Lower lobe of right lung (tissue), 2 donors: ENCODE measurements at regions not wholly inside any gene's neighbourhood (a gene's known extent, or its start where the extent isn't known, plus 50 kb on each side); places are given as distances from the start of the nearest gene placed in this dataset.
"Not testable (repeated sequence)": the region's sequence is repeated elsewhere in the genome, so short reads cannot be mapped to it uniquely, and the experiment has no call there.

Experiments
- ATAC-seq, 2 donors: fragments of 200-7000 bp; cut with Tn5 transposase; one replicate each; pipeline ENCODE4 v1.9.1; 2020 to 2022; ENCODE audit warnings: mild to moderate bottlenecking in 2 of 2, moderate library complexity in 2 of 2
- DNase-seq: peaks from one replicate; pipeline ENCODE4 v3.0.0-alpha.2; 2020
- H3K27ac ChIP-seq: fragments of 200-600 bp; one replicate; pipeline ENCODE4 v1.8.0; 2022
- H3K27me3 ChIP-seq: fragments of 200-600 bp; one replicate; pipeline ENCODE4 v1.8.0; 2022; ENCODE audit warnings: low read depth
- H3K36me3 ChIP-seq: fragments of 200-600 bp; one replicate; pipeline ENCODE4 v1.8.0; 2022; ENCODE audit warnings: mild to moderate bottlenecking
- H3K4me1 ChIP-seq: fragments of 200-600 bp; one replicate; pipeline ENCODE4 v1.8.0; 2022
- H3K4me3 ChIP-seq: fragments of 200-600 bp; one replicate; pipeline ENCODE4 v1.8.0; 2022; ENCODE audit warnings: mild to moderate bottlenecking
- H3K9me3 ChIP-seq: fragments of 200-600 bp; one replicate; pipeline ENCODE4 v1.8.0; 2022
- intact Hi-C: fragments of 100-400 bp; cut with DNase I; formaldehyde crosslinking; loops from one replicate; pipeline ENCODE4 v1.11.0; 2022
- TF ChIP-seq, protein P1 (sequence below): fragments of 200-600 bp; IDR thresholded peaks from one replicate; pipeline ENCODE4 v1.8.0; 2022; ENCODE audit warnings: antibody characterized with exemption, mild to moderate bottlenecking
- donor health status: DM: no; HTN: yes; CAD: no; lungs with severe emphysema.

DNA sequence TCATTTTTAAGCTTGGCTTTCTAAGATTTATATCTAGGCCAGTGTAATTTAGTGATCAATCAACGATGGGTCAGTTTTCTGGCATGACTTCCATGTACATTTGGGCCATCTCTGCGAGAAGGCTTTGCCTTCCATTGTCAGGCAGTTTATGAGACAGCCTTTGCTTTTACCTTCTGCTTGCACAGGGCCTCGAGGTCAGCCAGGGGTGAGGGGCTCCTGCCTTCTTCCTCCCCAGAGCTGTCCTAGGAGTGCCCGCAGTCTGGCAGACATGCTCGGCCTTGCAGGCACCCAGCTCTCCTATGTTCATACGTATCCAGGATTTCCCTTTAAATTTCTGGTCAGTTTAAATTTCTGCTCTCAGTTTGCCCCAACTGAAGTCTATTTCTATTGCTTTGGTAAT is 367.2 kb downstream of the SMOC2 start:
- intact Hi-C loops = no loop called here
- no peak overlapping the region for H3K4me3 ChIP-seq
- no peaks in the 10 kb centered on the region for H3K4me1 ChIP-seq
- no peaks in the 10 kb centered on the region for H3K27me3 ChIP-seq
- ATAC-seq = no peak
- no peaks in the 10 kb centered on the region for H3K9me3 ChIP-seq
- H3K27ac ChIP-seq = no peak overlapping the region
- no peaks in the 10 kb centered on the region for H3K36me3 ChIP-seq
- DNase-seq = no peak
- TF ChIP-seq, protein P1, sequence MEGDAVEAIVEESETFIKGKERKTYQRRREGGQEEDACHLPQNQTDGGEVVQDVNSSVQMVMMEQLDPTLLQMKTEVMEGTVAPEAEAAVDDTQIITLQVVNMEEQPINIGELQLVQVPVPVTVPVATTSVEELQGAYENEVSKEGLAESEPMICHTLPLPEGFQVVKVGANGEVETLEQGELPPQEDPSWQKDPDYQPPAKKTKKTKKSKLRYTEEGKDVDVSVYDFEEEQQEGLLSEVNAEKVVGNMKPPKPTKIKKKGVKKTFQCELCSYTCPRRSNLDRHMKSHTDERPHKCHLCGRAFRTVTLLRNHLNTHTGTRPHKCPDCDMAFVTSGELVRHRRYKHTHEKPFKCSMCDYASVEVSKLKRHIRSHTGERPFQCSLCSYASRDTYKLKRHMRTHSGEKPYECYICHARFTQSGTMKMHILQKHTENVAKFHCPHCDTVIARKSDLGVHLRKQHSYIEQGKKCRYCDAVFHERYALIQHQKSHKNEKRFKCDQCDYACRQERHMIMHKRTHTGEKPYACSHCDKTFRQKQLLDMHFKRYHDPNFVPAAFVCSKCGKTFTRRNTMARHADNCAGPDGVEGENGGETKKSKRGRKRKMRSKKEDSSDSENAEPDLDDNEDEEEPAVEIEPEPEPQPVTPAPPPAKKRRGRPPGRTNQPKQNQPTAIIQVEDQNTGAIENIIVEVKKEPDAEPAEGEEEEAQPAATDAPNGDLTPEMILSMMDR = no peak

DNA sequence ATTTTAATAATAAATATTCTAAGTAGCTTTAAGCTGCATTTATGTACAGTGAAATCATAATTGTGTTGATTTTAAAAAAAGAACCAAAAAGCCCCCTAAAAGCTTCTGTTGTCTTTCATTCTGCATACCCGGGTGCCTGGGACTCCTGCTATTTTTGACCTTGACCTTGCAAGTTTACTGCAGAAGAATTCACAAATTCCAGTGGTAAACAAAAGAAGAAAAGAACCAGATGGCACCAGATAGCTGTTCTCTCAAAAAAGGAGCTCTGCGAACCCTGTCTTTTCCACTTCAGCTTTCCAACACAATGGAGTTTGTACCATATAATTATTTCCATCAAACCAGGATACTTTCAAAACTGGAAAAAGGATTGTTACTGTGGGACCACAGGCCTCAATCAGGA is 363.3 kb downstream of the SMOC2 start:
- no peak for ATAC-seq
- Histone ChIP-seq H3K27ac (no peak overlapping the region), H3K4me3 (no peak overlapping the region), H3K4me1 (no peaks in the 10 kb centered on the region), H3K27me3 (no peaks in the 10 kb centered on the region), H3K36me3 (no peaks in the 10 kb centered on the region), H3K9me3 (no peaks in the 10 kb centered on the region)
- TF ChIP-seq, protein P1 = no peak
- no peak for DNase-seq
- intact Hi-C loops = no loop called here

DNA sequence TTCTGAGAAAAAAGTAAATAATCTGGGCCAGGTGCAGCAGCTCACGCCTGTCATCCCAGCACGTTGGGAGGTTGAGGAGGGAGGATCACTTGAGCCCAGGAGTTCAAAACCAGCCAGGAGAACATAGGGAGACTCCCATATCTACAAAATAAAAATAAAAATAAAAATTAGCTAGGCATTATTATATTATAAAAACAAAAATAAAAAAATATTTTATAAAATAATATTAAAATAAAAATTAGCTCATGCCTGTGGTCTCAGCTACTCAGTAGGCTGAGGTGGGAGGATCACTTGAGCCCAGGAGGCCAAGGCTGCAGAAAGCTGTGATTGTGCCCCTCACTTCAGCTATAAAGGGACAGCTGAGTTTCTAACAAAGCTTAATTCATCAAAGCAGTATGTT is 362.9 kb downstream of the SMOC2 start:
- H3K27ac ChIP-seq = no peak overlapping the region
- DNase-seq (no peak), ATAC-seq (no peak)
- H3K36me3 ChIP-seq = no peaks in the 10 kb centered on the region
- intact Hi-C loops = no loop called here
- no peaks in the 10 kb centered on the region for H3K4me1 ChIP-seq
- H3K27me3 ChIP-seq = no peaks in the 10 kb centered on the region
- no peak overlapping the region for H3K4me3 ChIP-seq
- TF ChIP-seq, protein P1 = no peak
- H3K9me3 ChIP-seq = no peaks in the 10 kb centered on the region

DNA sequence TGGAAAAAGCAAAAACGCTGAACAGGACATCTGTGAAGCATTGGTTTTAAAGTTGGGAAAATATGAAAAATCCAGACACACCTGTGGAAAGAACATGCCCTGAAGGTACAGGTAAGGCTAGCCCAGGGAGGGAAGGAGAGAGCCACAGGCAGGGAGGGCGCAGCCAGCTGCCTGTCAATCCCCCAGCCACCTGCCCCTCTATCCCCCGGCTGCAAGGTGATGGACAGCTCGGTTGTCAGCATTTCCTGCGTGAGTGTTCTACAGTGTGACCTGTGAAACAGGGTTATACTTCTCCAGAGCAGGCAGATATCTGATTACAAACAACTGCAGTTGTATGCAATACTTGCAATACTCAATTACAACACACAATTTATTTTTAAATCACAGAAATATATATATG is 358.1 kb downstream of the SMOC2 start:
- ATAC-seq (no peak), DNase-seq (no peak)
- Histone ChIP-seq H3K4me1 (no peaks in the 10 kb centered on the region), H3K4me3 (no peak overlapping the region), H3K9me3 (no peaks in the 10 kb centered on the region), H3K27me3 (no peaks in the 10 kb centered on the region), H3K27ac (no peak overlapping the region), H3K36me3 (no peaks in the 10 kb centered on the region)
- intact Hi-C loops = no loop called here
- TF ChIP-seq, protein P1 = no peak

DNA sequence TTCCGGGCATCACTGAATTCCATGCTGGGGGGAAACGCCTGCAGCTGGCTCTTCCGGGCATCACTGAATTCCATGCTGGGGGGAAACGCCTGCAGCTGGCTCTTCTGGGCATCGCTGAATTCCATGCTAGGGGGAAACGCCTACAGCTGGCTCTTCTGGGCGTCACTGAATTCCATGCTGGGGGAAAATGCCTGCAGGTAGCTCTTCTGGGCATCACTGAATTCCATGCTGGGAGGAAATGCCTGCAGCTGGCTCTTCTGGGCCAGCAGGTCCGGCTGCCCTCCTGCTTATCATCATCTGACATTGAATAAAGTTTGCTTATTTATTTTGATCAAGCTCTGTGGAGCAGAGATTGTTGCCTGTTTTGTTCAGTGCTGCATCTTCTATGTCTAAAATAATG is 355.1 kb downstream of the SMOC2 start:
- no peaks in the 10 kb centered on the region for H3K4me1 ChIP-seq
- DNase-seq (no peak), ATAC-seq (no peak)
- no peak overlapping the region for H3K4me3 ChIP-seq
- no peaks in the 10 kb centered on the region for H3K36me3 ChIP-seq
- no peaks in the 10 kb centered on the region for H3K27me3 ChIP-seq
- H3K27ac ChIP-seq = no peak overlapping the region
- intact Hi-C loops = no loop called here
- no peaks in the 10 kb centered on the region for H3K9me3 ChIP-seq
- TF ChIP-seq, protein P1 = no peak

DNA sequence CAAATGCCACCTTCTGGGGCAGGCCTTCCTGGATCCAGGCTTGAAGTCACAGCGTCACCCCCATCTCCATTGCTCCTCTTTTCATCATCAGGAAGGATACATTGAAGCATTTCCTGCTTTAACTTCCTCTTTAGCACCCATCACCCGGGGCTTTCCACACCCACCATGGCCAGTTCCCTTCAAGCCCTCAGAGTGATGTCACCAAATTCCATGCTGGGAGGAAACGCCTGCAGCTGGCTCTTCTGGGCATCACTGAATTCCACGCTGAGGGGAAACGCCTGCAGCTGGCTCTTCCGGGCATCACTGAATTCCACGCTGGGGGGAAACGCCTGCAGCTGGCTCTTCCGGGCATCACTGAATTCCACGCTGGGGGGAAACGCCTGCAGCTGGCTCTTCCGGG is 354.6 kb downstream of the SMOC2 start:
- ATAC-seq, H3K9me3 ChIP-seq, H3K27me3 ChIP-seq, DNase-seq, H3K27ac ChIP-seq, intact Hi-C loops, H3K4me3 ChIP-seq, H3K36me3 ChIP-seq, H3K4me1 ChIP-seq: not testable (repeated sequence)
